Upper lobe of left lung (tissue), 4 donors: ENCODE measurements at regions not wholly inside any gene's neighbourhood (a gene's known extent, or its start where the extent isn't known, plus 50 kb on each side); places are given as distances from the start of the nearest gene placed in this dataset.

Experiments used
- POLR2A ChIP-seq, 4 donors: fragments of 450-650 bp; IDR thresholded peaks; one replicate each; pipeline ENCODE4 v1.5.1; 2016 to 2017; ENCODE audit warnings: antibody characterized with exemption in 4 of 4, mild to moderate bottlenecking in 2 of 4
- POLR2AphosphoS5 ChIP-seq, 2 donors: sonication (generic); formaldehyde crosslinking; IDR thresholded peaks; one replicate each; pipeline ENCODE4 v1.5.1; 2017; ENCODE audit warnings: antibody characterized with exemption in 2 of 2
- TF ChIP-seq, protein P1 (sequence below), 6 experiments: fragments of 450-650 bp in 4 of 6; fragments of 200-600 bp in 2 of 6; sonication (generic) in 2 of 6; IDR thresholded peaks; one replicate each; pipeline ENCODE4 v1.5.1; 2016 to 2019; ENCODE audit warnings: antibody characterized with exemption in 6 of 6

DNA sequence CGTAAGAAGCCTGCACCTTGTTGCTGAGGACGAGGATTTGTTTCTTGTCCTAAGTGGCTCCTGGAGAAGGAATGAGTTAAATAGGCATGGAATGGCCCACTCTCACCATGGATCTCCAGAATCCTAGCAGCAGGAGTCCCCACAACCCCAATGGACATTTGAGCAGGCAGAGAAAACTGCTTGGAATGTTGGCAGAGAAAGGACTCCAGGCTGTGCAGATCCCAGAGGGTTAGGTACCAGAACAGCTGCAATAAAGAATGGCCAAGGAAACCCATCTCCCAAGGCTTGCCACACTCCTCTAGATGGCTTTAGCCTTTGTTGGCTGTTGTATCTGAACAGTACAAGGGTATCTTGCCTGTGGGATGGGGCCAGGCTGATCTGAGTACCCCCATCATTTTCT, 1415.7 kb upstream of the ADGRB3 start:
- TF ChIP-seq, protein P1, sequence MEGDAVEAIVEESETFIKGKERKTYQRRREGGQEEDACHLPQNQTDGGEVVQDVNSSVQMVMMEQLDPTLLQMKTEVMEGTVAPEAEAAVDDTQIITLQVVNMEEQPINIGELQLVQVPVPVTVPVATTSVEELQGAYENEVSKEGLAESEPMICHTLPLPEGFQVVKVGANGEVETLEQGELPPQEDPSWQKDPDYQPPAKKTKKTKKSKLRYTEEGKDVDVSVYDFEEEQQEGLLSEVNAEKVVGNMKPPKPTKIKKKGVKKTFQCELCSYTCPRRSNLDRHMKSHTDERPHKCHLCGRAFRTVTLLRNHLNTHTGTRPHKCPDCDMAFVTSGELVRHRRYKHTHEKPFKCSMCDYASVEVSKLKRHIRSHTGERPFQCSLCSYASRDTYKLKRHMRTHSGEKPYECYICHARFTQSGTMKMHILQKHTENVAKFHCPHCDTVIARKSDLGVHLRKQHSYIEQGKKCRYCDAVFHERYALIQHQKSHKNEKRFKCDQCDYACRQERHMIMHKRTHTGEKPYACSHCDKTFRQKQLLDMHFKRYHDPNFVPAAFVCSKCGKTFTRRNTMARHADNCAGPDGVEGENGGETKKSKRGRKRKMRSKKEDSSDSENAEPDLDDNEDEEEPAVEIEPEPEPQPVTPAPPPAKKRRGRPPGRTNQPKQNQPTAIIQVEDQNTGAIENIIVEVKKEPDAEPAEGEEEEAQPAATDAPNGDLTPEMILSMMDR (IDR thresholded peaks at IDR 0.05), result no peak
- TF ChIP-seq POLR2AphosphoS5 (IDR thresholded peaks at IDR 0.05) (no peak), POLR2A (IDR thresholded peaks at IDR 0.05) (no peak)
